ENCODE measurements at regions not wholly inside any gene's neighbourhood (a gene's known extent, or its start where the extent isn't known, plus 50 kb on each side); places are given as distances from the start of the nearest gene placed in this dataset.

- no peak for FAIRE-seq
Measured at GRCh38 chr15:36370731-36371112, 208.7 kb upstream of the CDIN1 start.

GRCh38 chr15:36371509-36371908 lies 207.9 kb upstream of the CDIN1 start:
- FAIRE-seq, result no peak

- FAIRE-seq, result no peak
Measured at GRCh38 chr15:36372968-36373367, 206.5 kb upstream of the CDIN1 start.

GRCh38 chr15:36373550-36373949 lies 205.9 kb upstream of the CDIN1 start:
- no peak for FAIRE-seq

- no peak for FAIRE-seq
Measured at GRCh38 chr15:36389107-36389506, 190.3 kb upstream of the CDIN1 start.

GRCh38 chr15:36390491-36390890 lies 188.9 kb upstream of the CDIN1 start:
- FAIRE-seq, result no peak

- FAIRE-seq, result no peak
Measured at GRCh38 chr15:36392676-36393266, 186.7 kb upstream of the CDIN1 start.

GRCh38 chr15:36398212-36398611 lies 181.2 kb upstream of the CDIN1 start:
- no peak for FAIRE-seq

- FAIRE-seq, result no peak
Measured at GRCh38 chr15:36399276-36399675, 180.2 kb upstream of the CDIN1 start.

GRCh38 chr15:36400936-36401585 lies 178.4 kb upstream of the CDIN1 start:
- peak; percentile 65 for FAIRE-seq

GRCh38 chr15:36401586-36401966 lies 177.8 kb upstream of the CDIN1 start:
- no peak for FAIRE-seq

- FAIRE-seq, result no peak
Measured at GRCh38 chr15:36403351-36403750, 176.1 kb upstream of the CDIN1 start.

- FAIRE-seq, result no peak
Measured at GRCh38 chr15:36406366-36406765, 173.1 kb upstream of the CDIN1 start.

GRCh38 chr15:36406911-36407310 lies 172.5 kb upstream of the CDIN1 start:
- no peak for FAIRE-seq

- no peak for FAIRE-seq
Measured at GRCh38 chr15:36407647-36408046, 171.8 kb upstream of the CDIN1 start.

GRCh38 chr15:36409819-36410218 lies 169.6 kb upstream of the CDIN1 start:
- FAIRE-seq, result no peak

GRCh38 chr15:36414670-36415069 lies 164.8 kb upstream of the CDIN1 start:
- FAIRE-seq, result no peak

GRCh38 chr15:36415643-36416042 lies 163.8 kb upstream of the CDIN1 start:
- no peak for FAIRE-seq

- no peak for FAIRE-seq
Measured at GRCh38 chr15:36422631-36423030, 156.8 kb upstream of the CDIN1 start.

- no peak for FAIRE-seq
Measured at GRCh38 chr15:36426691-36427090, 152.7 kb upstream of the CDIN1 start.

GRCh38 chr15:36428102-36428845 lies 151.2 kb upstream of the CDIN1 start:
- FAIRE-seq, result no peak

- FAIRE-seq, result no peak
Measured at GRCh38 chr15:36429707-36430106, 149.7 kb upstream of the CDIN1 start.

GRCh38 chr15:36430280-36430679 lies 149.1 kb upstream of the CDIN1 start:
- FAIRE-seq, result no peak

- FAIRE-seq, result no peak
Measured at GRCh38 chr15:36430726-36431265, 148.6 kb upstream of the CDIN1 start.

Measured in A204.1 (cell line).